Trophoblast cell (in vitro differentiated cells and primary cell): ENCODE measurements at regions not wholly inside any gene's neighbourhood (a gene's known extent, or its start where the extent isn't known, plus 50 kb on each side); places are given as distances from the start of the nearest gene placed in this dataset.

Experiments
- DNase-seq, 2 donors: peaks; one replicate each; pipeline ENCODE4 v3.0.0-alpha.2; 2016
- H2AFZ ChIP-seq: 2 replicates; pipeline ENCODE4 v1.6.1; 2013; ENCODE audit warnings: low read length, moderate library complexity, mild to moderate bottlenecking; ENCODE audit not compliant: insufficient read depth, poor library complexity
- H2AK5ac ChIP-seq: 2 replicates; pipeline ENCODE4 v1.6.1; 2013; ENCODE audit warnings: mild to moderate bottlenecking, low read length
- H2BK120ac ChIP-seq: 2 replicates; pipeline ENCODE4 v1.6.1; 2013; ENCODE audit warnings: low read length, mild to moderate bottlenecking, moderate library complexity; ENCODE audit not compliant: insufficient read depth, poor library complexity
- H2BK12ac ChIP-seq: 2 replicates; pipeline ENCODE4 v1.6.1; 2013; ENCODE audit warnings: mild to moderate bottlenecking, low read length, moderate library complexity
- H2BK5ac ChIP-seq: 2 replicates; pipeline ENCODE4 v1.6.1; 2013; ENCODE audit warnings: low read length, low read depth, moderate library complexity, mild to moderate bottlenecking; ENCODE audit not compliant: poor library complexity
- H3K14ac ChIP-seq: 2 replicates; pipeline ENCODE4 v1.6.1; 2013; ENCODE audit warnings: mild to moderate bottlenecking, low read length
- H3K18ac ChIP-seq: 2 replicates; pipeline ENCODE4 v1.6.1; 2013; ENCODE audit warnings: mild to moderate bottlenecking, low read length
- H3K23ac ChIP-seq: 2 replicates; pipeline ENCODE4 v1.6.1; 2013; ENCODE audit warnings: low read length
- H3K27ac ChIP-seq: 2 replicates; pipeline ENCODE4 v1.5.1; 2013; ENCODE audit warnings: low read depth, mild to moderate bottlenecking, inconsistent platforms, low read length, moderate library complexity
- H3K27me3 ChIP-seq: 2 replicates; pipeline ENCODE4 v1.6.1; 2013; ENCODE audit warnings: inconsistent platforms, mild to moderate bottlenecking, low read length, moderate library complexity; ENCODE audit not compliant: insufficient read depth
- H3K36me3 ChIP-seq, 2 experiments: 1 replicate in 1 of 2; 2 replicates in 1 of 2; pipeline ENCODE4 v1.6.1; 2013; ENCODE audit warnings: low read length in 2 of 2, mild to moderate bottlenecking in 2 of 2, moderate library complexity in 1 of 2; ENCODE audit not compliant: insufficient read depth in 2 of 2, control insufficient read depth in 1 of 2
- H3K4ac ChIP-seq: 2 replicates; pipeline ENCODE4 v1.6.1; 2013; ENCODE audit warnings: low read depth, mild to moderate bottlenecking, low read length, moderate library complexity
- H3K4me1 ChIP-seq, 2 experiments: 1 replicate in 1 of 2; 2 replicates in 1 of 2; pipeline ENCODE4 v1.6.1; 2013; ENCODE audit warnings: low read length in 2 of 2, mild to moderate bottlenecking in 2 of 2, moderate library complexity in 1 of 2; ENCODE audit not compliant: insufficient read depth in 2 of 2, control insufficient read depth in 1 of 2
- H3K4me2 ChIP-seq: 2 replicates; pipeline ENCODE4 v1.6.1; 2013; ENCODE audit warnings: inconsistent platforms, mild to moderate bottlenecking, low read length, moderate library complexity
- H3K4me3 ChIP-seq: 2 replicates; pipeline ENCODE4 v1.5.1; 2013; ENCODE audit warnings: mild to moderate bottlenecking, low read depth, low read length, inconsistent platforms
- H3K79me1 ChIP-seq: one replicate; pipeline ENCODE4 v1.6.1; 2013; ENCODE audit warnings: low read length
- H3K79me2 ChIP-seq: 2 replicates; pipeline ENCODE4 v1.6.1; 2013; ENCODE audit warnings: low read length, mild to moderate bottlenecking; ENCODE audit not compliant: control insufficient read depth, insufficient read depth, poor library complexity
- H3K9ac ChIP-seq: 2 replicates; pipeline ENCODE4 v1.6.1; 2013; ENCODE audit warnings: mild to moderate bottlenecking, low read length
- H3K9me3 ChIP-seq: 2 replicates; pipeline ENCODE4 v1.6.1; 2013; ENCODE audit warnings: low read depth, mild to moderate bottlenecking, control low read depth, inconsistent platforms, low read length; ENCODE audit not compliant: insufficient read depth
- H4K12ac ChIP-seq: 2 replicates; pipeline ENCODE4 v1.6.1; 2013; ENCODE audit warnings: low read depth, mild to moderate bottlenecking, low read length, moderate library complexity
- H4K8ac ChIP-seq: 2 replicates; pipeline ENCODE4 v1.6.1; 2013; ENCODE audit warnings: low read depth, mild to moderate bottlenecking, low read length, moderate library complexity
- H4K91ac ChIP-seq: one replicate; pipeline ENCODE4 v1.6.1; 2013; ENCODE audit warnings: low read depth, mild to moderate bottlenecking, low read length, moderate library complexity
- WGBS: extraction: QIAGEN DNeasy Blood & Tissue Kit; methylation state at CpG from one replicate; pipeline ENCODE4 v1.1.7; 2013; ENCODE audit warnings: missing lambda C conversion rate; ENCODE audit not compliant: insufficient read length, insufficient coverage; ENCODE audit errors: extremely low coverage; 5-methylcytosine and 5-hydroxymethylcytosine counted together

DNA sequence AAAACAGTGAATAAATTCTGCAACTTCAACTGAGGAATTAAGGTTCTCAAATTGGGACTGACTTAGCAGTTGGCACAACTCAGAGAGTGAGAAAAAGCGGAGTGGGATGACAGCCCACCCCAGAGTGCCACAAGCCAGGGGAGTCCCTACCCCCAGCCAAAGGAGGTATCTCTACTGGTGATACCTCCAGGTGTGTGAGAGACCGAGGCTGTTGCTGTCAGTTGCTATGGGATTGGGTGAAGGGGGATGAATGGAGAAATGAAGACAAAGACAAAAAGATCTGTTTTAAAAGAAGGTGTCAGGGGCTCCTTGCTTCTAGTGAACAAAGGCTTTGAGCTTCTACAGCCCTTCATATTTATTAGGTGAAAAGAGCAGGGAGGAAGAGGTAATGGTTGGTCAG, 71.4 kb upstream of the UGT2B10 start:
- H2BK120ac ChIP-seq: no peak overlapping the region
- H3K79me2 ChIP-seq: no peaks in the 10 kb centered on the region
- H2BK12ac ChIP-seq: no peak overlapping the region
- H3K27ac ChIP-seq: no peak overlapping the region
- no peak overlapping the region for H3K18ac ChIP-seq
- no peaks in the 10 kb centered on the region for H3K79me1 ChIP-seq
- no CpG with 5 or more reads among the region's 2 CpGs for WGBS
- H4K8ac ChIP-seq: no peak overlapping the region
- H2AFZ ChIP-seq: no peak overlapping the region
- no peak overlapping the region for H3K23ac ChIP-seq
- no peak for DNase-seq
- H3K4me3 ChIP-seq: no peak overlapping the region
- no peaks in the 10 kb centered on the region for H3K27me3 ChIP-seq
- no peaks in the 10 kb centered on the region for H3K36me3 ChIP-seq
- H3K4me2 ChIP-seq: no peak overlapping the region
- H3K4me1 ChIP-seq: no peaks in the 10 kb centered on the region
- no peak overlapping the region for H4K91ac ChIP-seq
- peaks cover 1% of the 10 kb centered on the region for H3K9me3 ChIP-seq
- no peak overlapping the region for H3K4ac ChIP-seq
- no peak overlapping the region for H2AK5ac ChIP-seq
- no peak overlapping the region for H3K14ac ChIP-seq
- no peak overlapping the region for H2BK5ac ChIP-seq
- H4K12ac ChIP-seq: no peak overlapping the region
- H3K9ac ChIP-seq: no peak overlapping the region

- Histone ChIP-seq H3K9me3 (peaks cover 1% of the 10 kb centered on the region), H2AFZ (no peak overlapping the region), H3K27ac (no peak overlapping the region), H3K4me2 (no peak overlapping the region), H4K91ac (no peak overlapping the region), H3K79me1 (no peaks in the 10 kb centered on the region), H3K79me2 (no peaks in the 10 kb centered on the region), H3K4me3 (no peak overlapping the region), H4K12ac (no peak overlapping the region), H3K36me3 (no peaks in the 10 kb centered on the region), H3K23ac (no peak overlapping the region), H3K14ac (no peak overlapping the region), H2BK12ac (no peak overlapping the region), H2BK5ac (no peak overlapping the region), H3K4me1 (no peaks in the 10 kb centered on the region), H3K18ac (no peak overlapping the region), H2AK5ac (no peak overlapping the region), H2BK120ac (no peak overlapping the region), H3K9ac (no peak overlapping the region), H3K4ac (no peak overlapping the region), H3K27me3 (no peaks in the 10 kb centered on the region), H4K8ac (no peak overlapping the region)
- DNase-seq: no peak
- no CpG with 5 or more reads among the region's 8 CpGs for WGBS
Observed at GRCh38 chr4:68748181-68748991, 67.4 kb upstream of the UGT2B10 start.

DNA sequence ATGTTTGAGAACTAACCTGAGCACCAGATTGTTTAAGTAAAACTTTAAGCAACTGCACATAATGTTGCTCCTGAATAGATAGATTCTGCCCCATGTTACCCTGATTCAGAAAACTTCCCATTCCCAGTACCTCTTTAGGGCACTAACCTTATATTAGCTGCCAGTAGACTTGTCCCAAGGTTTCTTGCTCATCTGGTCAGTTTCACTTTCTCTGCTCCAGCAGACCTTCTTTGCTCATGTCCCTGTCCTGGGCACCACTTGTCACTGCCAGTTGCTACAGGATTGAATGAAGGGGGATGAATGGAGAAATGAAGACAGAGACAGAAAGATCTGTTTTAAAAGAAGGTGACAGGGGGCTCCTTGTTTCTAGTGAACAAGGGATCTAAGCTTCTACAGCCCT, 65.2 kb upstream of the UGT2B10 start:
- Histone ChIP-seq H3K27ac (no peak overlapping the region), H2AK5ac (no peak overlapping the region), H3K79me2 (no peaks in the 10 kb centered on the region), H4K12ac (no peak overlapping the region), H2BK120ac (no peak overlapping the region), H3K4me1 (no peaks in the 10 kb centered on the region), H3K79me1 (no peaks in the 10 kb centered on the region), H3K18ac (no peak overlapping the region), H4K8ac (no peak overlapping the region), H3K4me3 (no peak overlapping the region), H2BK5ac (no peak overlapping the region), H3K4ac (no peak overlapping the region), H3K14ac (no peak overlapping the region), H3K36me3 (no peaks in the 10 kb centered on the region), H3K9me3 (no peaks in the 10 kb centered on the region), H3K4me2 (no peak overlapping the region), H2AFZ (no peak overlapping the region), H3K9ac (no peak overlapping the region), H3K23ac (no peak overlapping the region), H3K27me3 (no peaks in the 10 kb centered on the region), H2BK12ac (no peak overlapping the region), H4K91ac (no peak overlapping the region)
- no peak for DNase-seq

DNA sequence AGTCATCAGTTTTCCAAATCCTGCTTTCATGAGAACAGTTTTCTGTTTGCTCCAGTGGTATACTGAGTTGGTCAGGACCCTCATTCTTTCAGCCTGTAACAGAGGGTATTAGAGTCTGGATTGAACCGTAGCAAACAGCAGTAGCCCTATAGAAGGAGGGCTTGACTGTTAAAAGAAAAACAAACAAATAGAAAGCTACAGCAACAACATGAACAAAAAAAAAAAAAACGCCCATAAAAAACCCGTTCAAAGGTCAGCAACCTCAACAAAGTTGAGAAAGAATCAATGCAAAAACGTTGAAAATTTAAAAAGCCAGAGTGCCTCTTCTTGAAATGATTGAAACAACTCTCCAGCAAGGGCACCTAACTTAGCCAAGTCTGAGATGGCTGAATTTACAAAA, 64.7 kb upstream of the UGT2B10 start:
- Histone ChIP-seq H3K23ac (no peak overlapping the region), H3K9me3 (no peaks in the 10 kb centered on the region), H3K79me2 (no peaks in the 10 kb centered on the region), H2BK120ac (no peak overlapping the region), H2BK5ac (no peak overlapping the region), H3K18ac (no peak overlapping the region), H3K4me1 (no peaks in the 10 kb centered on the region), H2BK12ac (no peak overlapping the region), H4K12ac (no peak overlapping the region), H3K9ac (no peak overlapping the region), H3K4me3 (no peak overlapping the region), H3K4me2 (no peak overlapping the region), H3K4ac (no peak overlapping the region), H4K8ac (no peak overlapping the region), H2AFZ (no peak overlapping the region), H3K79me1 (no peaks in the 10 kb centered on the region), H3K27me3 (no peaks in the 10 kb centered on the region), H3K14ac (no peak overlapping the region), H3K27ac (no peak overlapping the region), H3K36me3 (no peaks in the 10 kb centered on the region), H2AK5ac (no peak overlapping the region), H4K91ac (no peak overlapping the region)
- DNase-seq: no peak
- WGBS: no CpG with 5 or more reads among the region's 4 CpGs
